Activated effector memory CD4-positive, alpha-beta T cell treated with Interleukin-2 at 50 U/mL for 16 hours (primary cell): ENCODE measurements at regions not wholly inside any gene's neighbourhood (a gene's known extent, or its start where the extent isn't known, plus 50 kb on each side); places are given as distances from the start of the nearest gene placed in this dataset.

Experiments used
- DNase-seq: peaks from one replicate; pipeline ENCODE4 v3.0.0-alpha.2; 2020

- no peak for DNase-seq
Measured at GRCh38 chr5:165508861-165509260, 2003.4 kb downstream of the MAT2B start.

GRCh38 chr5:165521816-165522610, 2016.6 kb downstream of the MAT2B start:
- DNase-seq: no peak

- DNase-seq: no peak
Measured at GRCh38 chr5:165525271-165525670, 2019.9 kb downstream of the MAT2B start.

GRCh38 chr5:165526357-165526756, 2020.9 kb downstream of the MAT2B start:
- DNase-seq: no peak

GRCh38 chr5:165527577-165527976, 2022.2 kb downstream of the MAT2B start:
- DNase-seq: no peak

- DNase-seq: no peak
Measured at GRCh38 chr5:165538065-165538464, 2032.6 kb downstream of the MAT2B start.

- no peak for DNase-seq
Measured at GRCh38 chr5:165559645-165560044, 2054.2 kb downstream of the MAT2B start.

GRCh38 chr5:165560648-165561047, 2055.2 kb downstream of the MAT2B start:
- no peak for DNase-seq

GRCh38 chr5:165565911-165566310, 2060.5 kb downstream of the MAT2B start:
- no peak for DNase-seq

- DNase-seq: no peak
Measured at GRCh38 chr5:165569551-165569950, 2064.1 kb downstream of the MAT2B start.

- DNase-seq: no peak
Measured at GRCh38 chr5:165573445-165573844, 2068.0 kb downstream of the MAT2B start.

- no peak for DNase-seq
Measured at GRCh38 chr5:165574100-165574499, 2068.7 kb downstream of the MAT2B start.

- DNase-seq: no peak
Measured at GRCh38 chr5:165576678-165577275, 2071.4 kb downstream of the MAT2B start.

GRCh38 chr5:165579911-165580310, 2074.5 kb downstream of the MAT2B start:
- no peak for DNase-seq

- no peak for DNase-seq
Measured at GRCh38 chr5:165594693-165595092, 2089.3 kb downstream of the MAT2B start.

- no peak for DNase-seq
Measured at GRCh38 chr5:165602529-165602928, 2097.1 kb downstream of the MAT2B start.

- no peak for DNase-seq
Measured at GRCh38 chr5:165607026-165607425, 2101.6 kb downstream of the MAT2B start.

GRCh38 chr5:165609871-165610270, 2104.5 kb downstream of the MAT2B start:
- no peak for DNase-seq

- no peak for DNase-seq
Measured at GRCh38 chr5:165616490-165617405, 2111.3 kb downstream of the MAT2B start.

GRCh38 chr5:165617491-165617890, 2112.1 kb downstream of the MAT2B start:
- no peak for DNase-seq

- no peak for DNase-seq
Measured at GRCh38 chr5:165620394-165620793, 2115.0 kb downstream of the MAT2B start.

GRCh38 chr5:165622864-165623536, 2117.6 kb downstream of the MAT2B start:
- no peak for DNase-seq
